ENCODE measurements at regions not wholly inside any gene's neighbourhood (a gene's known extent, or its start where the extent isn't known, plus 50 kb on each side); places are given as distances from the start of the nearest gene placed in this dataset.

- Histone ChIP-seq H3K79me2 (ENCODE audit: control insufficient read depth, insufficient read depth, low read length) (no peaks in the 10 kb centered on the region), H3K4me2 (replicated peaks; ENCODE audit: low read depth, low read length, poor library complexity, severe bottlenecking) (no peak overlapping the region), H3K27me3 (replicated peaks in 1 of 4; ENCODE audit: control extremely low read depth in 1 of 4, control insufficient read depth in 3 of 4, insufficient read depth in 4 of 4, low read length in 3 of 4) (no peaks in the 10 kb centered on the region), H3K4me3 (ENCODE audit: control extremely low read depth in 1 of 5, extremely low read depth in 1 of 5, insufficient read depth in 1 of 5, low read depth in 2 of 5, low read length in 4 of 5) (no peak overlapping the region), H3K4me1 (ENCODE audit: control insufficient read depth in 2 of 2, insufficient read depth in 2 of 2, low read length in 2 of 2) (no peaks in the 10 kb centered on the region), H4K20me1 (ENCODE audit: control insufficient read depth, insufficient read depth, low read length, poor library complexity, severe bottlenecking) (no peaks in the 10 kb centered on the region), H3K27ac (ENCODE audit: low read length in 2 of 2) (no peak overlapping the region), H3K9ac (ENCODE audit: low read length) (no peak overlapping the region), H3K9me3 (ENCODE audit: control extremely low read depth in 1 of 3, control insufficient read depth in 2 of 3, insufficient read depth in 1 of 3, low read length in 2 of 3) (no peaks in the 10 kb centered on the region), H2AFZ (ENCODE audit: insufficient read depth, low read depth, low read length, poor library complexity, severe bottlenecking) (no peak overlapping the region), H3K36me3 (replicated peaks in 1 of 2; ENCODE audit: control extremely low read depth in 1 of 2, control insufficient read depth in 1 of 2, extremely low read depth in 1 of 2, insufficient read depth in 2 of 2, low read length in 1 of 2) (no peaks in the 10 kb centered on the region)
- no peak overlapping the region for H3K4me3 Mint-ChIP-seq
- TF ChIP-seq CTCF (IDR thresholded peaks at IDR 0.05) (no peak), EZH2 (IDR thresholded peaks at IDR 0.05; ENCODE audit: borderline replicate concordance, insufficient read depth, low read depth, low read length, poor library complexity, severe bottlenecking) (no peak)
- ChIA-PET CTCF (no interaction called here), POLR2A (no interaction called here)
- DNase-seq (no peak), ATAC-seq (ENCODE audit: low read depth) (no peak)
- intact Hi-C loops (cut with micrococcal nuclease): no loop called here
- no peak overlapping the region for H3K27ac Mint-ChIP-seq
- H3K27me3 Mint-ChIP-seq: no peaks in the 10 kb centered on the region
- no peaks in the 10 kb centered on the region for H3K9me3 Mint-ChIP-seq (ENCODE audit: insufficient read depth)
- no peaks in the 10 kb centered on the region for H3K4me1 Mint-ChIP-seq
- WGBS (ENCODE audit: insufficient coverage): no CpG with 5 or more reads among the region's 1 CpG
These were observed 117.6 kb downstream of the TFAP2B start for GRCh38 chr6:50936277-50936681.

DNA sequence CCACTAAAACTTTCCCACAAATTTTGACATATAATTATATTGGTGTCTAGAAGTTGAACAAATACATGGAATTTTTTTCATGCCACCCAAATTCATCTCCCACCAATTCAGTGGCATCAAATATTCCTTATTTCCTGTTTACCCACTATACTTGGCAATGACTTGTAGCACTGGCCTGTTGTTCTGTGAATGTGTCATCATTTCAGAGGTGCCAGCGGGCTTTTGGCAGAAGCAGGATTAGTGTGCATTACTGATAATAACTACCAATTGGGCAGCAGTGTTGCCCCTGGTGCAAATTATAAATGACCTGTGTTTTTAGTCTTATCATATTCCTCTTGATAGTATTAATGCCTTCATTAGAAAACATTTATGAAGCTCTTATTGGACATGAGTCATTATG is 121.3 kb downstream of the TFAP2B start:
- Mint-ChIP-seq H3K4me1 (no peaks in the 10 kb centered on the region), H3K27ac (no peak overlapping the region), H3K4me3 (no peak overlapping the region), H3K9me3 (ENCODE audit: insufficient read depth) (no peaks in the 10 kb centered on the region), H3K27me3 (no peaks in the 10 kb centered on the region)
- no peak overlapping the region for H3K4me3 ChIP-seq (ENCODE audit: control extremely low read depth in 1 of 5, extremely low read depth in 1 of 5, insufficient read depth in 1 of 5, low read depth in 2 of 5, low read length in 4 of 5)
- no peaks in the 10 kb centered on the region for H4K20me1 ChIP-seq (ENCODE audit: control insufficient read depth, insufficient read depth, low read length, poor library complexity, severe bottlenecking)
- H3K4me1 ChIP-seq (ENCODE audit: control insufficient read depth in 2 of 2, insufficient read depth in 2 of 2, low read length in 2 of 2): no peaks in the 10 kb centered on the region
- 100% methylated on average over 1 of the region's 1 CpG for WGBS (ENCODE audit: insufficient coverage)
- no peaks in the 10 kb centered on the region for H3K9me3 ChIP-seq (ENCODE audit: control extremely low read depth in 1 of 3, control insufficient read depth in 2 of 3, insufficient read depth in 1 of 3, low read length in 2 of 3)
- no peak for ATAC-seq (ENCODE audit: low read depth)
- CTCF ChIA-PET: no interaction called here
- H2AFZ ChIP-seq (ENCODE audit: insufficient read depth, low read depth, low read length, poor library complexity, severe bottlenecking): no peak overlapping the region
- H3K27ac ChIP-seq (ENCODE audit: low read length in 2 of 2): no peak overlapping the region
- DNase-seq: no peak
- intact Hi-C loops (cut with micrococcal nuclease): no loop called here
- H3K36me3 ChIP-seq (replicated peaks in 1 of 2; ENCODE audit: control extremely low read depth in 1 of 2, control insufficient read depth in 1 of 2, extremely low read depth in 1 of 2, insufficient read depth in 2 of 2, low read length in 1 of 2): no peaks in the 10 kb centered on the region
- POLR2A ChIA-PET: no interaction called here
- no peak overlapping the region for H3K4me2 ChIP-seq (replicated peaks; ENCODE audit: low read depth, low read length, poor library complexity, severe bottlenecking)
- H3K79me2 ChIP-seq (ENCODE audit: control insufficient read depth, insufficient read depth, low read length): no peaks in the 10 kb centered on the region
- H3K27me3 ChIP-seq (replicated peaks in 1 of 4; ENCODE audit: control extremely low read depth in 1 of 4, control insufficient read depth in 3 of 4, insufficient read depth in 4 of 4, low read length in 3 of 4): no peaks in the 10 kb centered on the region
- no peak overlapping the region for H3K9ac ChIP-seq (ENCODE audit: low read length)
- TF ChIP-seq CTCF (IDR thresholded peaks at IDR 0.05) (no peak), EZH2 (IDR thresholded peaks at IDR 0.05; ENCODE audit: borderline replicate concordance, insufficient read depth, low read depth, low read length, poor library complexity, severe bottlenecking) (no peak)

Data from B cell (primary cell).